GM21390 (cell line): ENCODE measurements at regions not wholly inside any gene's neighbourhood (a gene's known extent, or its start where the extent isn't known, plus 50 kb on each side); places are given as distances from the start of the nearest gene placed in this dataset.
"Not testable (repeated sequence)": the region's sequence is repeated elsewhere in the genome, so short reads cannot be mapped to it uniquely, and the experiment has no call there.

Source experiments
- ATAC-seq: cut with Tn5 transposase; IDR thresholded peaks from one replicate; pipeline ENCODE4 v1.9.1; 2021; ENCODE audit not compliant: unreplicated experiment

DNA sequence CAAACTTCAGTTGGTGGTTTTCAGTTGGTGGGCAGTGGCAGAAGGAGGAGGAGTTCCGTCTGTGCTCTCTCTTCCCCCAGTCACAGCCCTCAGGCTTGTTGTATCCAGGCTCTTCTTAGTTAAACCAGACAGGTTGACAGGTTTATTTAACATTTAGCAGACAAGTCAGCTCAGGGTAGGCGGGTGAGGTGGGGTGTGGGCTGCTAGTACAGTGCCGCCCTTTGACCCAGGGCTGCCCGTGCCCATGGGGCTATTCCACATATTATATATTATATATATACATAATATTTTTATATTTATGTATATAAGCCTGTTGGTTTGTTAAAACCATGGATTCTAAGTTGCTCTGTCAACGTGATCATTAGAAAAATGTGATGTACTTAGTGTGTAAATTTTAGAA is 1740.6 kb upstream of the DEFB115 start:
- not testable (repeated sequence) for ATAC-seq

- not testable (repeated sequence) for ATAC-seq
Observed at GRCh38 chr20:29519610-29520241, 1737.7 kb upstream of the DEFB115 start.

DNA sequence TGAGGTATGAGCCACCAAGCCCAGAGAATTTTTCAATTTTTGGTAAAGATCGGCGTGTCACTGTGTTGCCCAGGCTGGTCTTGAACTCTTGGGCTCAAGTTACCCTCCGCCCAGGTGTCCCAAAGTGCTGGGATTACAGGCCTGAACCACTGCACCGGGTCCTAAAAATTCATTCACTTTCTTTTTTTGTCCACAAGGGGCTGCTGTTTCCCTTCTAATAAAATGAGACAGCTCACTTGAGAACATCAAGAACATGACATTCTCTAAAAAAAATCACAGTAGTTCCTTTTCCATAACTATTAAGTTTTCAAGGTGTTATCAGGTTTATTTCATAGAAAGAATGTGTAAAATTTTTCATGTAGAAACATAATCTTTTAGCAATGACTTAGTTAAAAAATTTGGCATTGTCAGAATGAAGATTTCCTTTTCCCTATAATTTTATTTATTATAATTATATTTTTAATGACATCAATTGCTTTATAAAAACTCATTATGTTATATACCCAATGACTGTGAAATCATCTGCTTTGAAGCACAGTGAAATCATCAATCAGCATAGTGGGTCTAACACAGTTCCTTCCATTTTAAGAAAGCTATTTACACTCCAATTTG is 1723.8 kb upstream of the DEFB115 start:
- ATAC-seq, result not testable (repeated sequence)

DNA sequence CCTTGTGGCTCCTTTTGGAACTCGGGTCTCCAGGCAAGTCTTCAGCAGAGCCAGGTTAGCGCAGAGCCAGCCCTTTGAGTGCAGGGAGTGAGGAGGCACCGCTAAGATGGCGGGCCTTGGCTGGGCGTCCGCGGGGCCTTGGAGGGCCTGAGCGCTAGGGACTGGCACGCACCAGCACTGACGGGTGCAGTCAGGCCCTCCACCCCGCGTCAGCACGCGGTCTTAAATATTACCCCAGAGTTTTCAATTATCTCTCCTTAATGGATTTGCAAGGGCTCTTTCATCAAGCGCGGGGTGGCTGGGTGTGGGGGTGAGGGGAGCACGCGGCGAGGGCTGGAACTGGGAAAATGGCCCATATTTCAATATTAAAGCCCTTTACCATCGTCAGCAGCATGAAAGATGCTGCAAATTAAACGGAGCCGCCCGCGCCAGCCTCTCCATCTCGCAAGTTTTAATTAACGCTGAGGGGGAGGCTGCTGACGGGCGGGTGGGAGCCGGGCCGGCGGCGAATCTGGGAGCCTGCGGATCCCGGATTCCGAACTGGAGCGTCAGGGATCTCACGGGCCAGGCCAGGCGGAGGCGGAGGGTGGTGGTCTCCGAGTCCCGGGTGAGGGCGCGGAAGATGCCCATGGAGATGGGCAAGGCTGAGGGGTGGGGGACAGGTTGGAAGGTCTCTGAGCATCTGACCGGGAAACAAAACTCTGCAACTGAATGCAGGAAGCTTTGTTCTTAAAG is 1690.4 kb upstream of the DEFB115 start:
- not testable (repeated sequence) for ATAC-seq

DNA sequence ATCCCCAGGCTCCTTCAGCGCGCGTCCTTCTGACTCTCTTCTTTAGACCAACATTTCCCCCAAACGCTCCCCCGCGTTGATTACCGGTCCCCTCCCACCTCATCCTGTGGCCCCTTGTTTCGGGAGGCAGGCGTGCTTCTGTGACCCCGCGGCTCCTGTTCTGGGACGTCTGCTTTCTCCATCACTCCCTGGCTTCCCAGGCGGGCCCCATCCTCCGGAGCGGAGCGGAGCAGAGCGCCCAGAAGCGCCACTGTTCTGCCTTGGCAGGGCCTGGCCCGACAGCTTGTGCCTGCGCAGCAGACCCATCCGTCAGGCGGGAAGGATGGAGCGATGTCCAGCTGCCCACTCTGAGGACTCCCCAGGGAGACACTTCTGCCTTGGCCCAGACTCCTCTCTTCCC is 1689.8 kb upstream of the DEFB115 start:
- not testable (repeated sequence) for ATAC-seq

DNA sequence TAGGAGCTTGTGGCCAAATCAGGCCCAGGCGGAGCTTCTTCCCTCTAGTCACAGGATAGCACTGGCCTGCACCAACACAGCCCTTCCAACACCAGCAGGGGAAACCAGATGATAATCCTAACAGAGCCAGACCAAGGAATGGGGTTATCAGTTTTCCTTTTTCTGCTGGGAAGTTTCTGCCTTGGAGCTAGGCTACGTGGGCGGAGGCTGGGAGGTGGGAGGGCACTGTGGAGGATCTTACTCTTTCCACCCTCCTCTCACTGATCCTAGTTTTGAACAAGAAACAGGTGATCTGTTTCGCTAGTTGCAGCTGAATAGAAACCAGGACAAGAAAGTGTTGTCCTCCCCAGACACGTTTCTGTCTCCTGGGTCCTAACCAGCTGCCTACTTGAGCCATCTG is 1687.3 kb upstream of the DEFB115 start:
- not testable (repeated sequence) for ATAC-seq

- ATAC-seq, result not testable (repeated sequence)
Observed at GRCh38 chr20:29589530-29589929, 1667.9 kb upstream of the DEFB115 start.

DNA sequence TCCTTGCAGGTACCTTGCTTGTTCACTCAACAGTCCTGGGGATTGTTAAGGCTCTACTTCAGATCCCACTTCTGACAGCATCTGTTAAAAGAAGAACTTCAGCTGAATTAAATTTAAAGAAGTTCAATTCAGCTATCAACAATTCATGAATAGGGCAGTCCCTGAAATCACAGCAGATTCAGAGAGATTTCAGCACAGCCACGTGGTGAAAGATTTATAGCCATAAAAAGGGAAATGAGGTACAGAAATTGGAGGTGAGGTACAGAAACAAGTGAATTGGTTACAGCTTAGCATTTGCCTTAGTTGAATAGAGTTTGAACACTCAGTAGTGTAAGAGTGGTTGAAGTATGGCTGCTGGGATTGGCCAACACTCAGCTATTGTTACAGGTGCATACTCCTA is 1653.3 kb upstream of the DEFB115 start:
- ATAC-seq, result not testable (repeated sequence)

GRCh38 chr20:29606171-29606570 is 1651.3 kb upstream of the DEFB115 start:
- ATAC-seq, result not testable (repeated sequence)

DNA sequence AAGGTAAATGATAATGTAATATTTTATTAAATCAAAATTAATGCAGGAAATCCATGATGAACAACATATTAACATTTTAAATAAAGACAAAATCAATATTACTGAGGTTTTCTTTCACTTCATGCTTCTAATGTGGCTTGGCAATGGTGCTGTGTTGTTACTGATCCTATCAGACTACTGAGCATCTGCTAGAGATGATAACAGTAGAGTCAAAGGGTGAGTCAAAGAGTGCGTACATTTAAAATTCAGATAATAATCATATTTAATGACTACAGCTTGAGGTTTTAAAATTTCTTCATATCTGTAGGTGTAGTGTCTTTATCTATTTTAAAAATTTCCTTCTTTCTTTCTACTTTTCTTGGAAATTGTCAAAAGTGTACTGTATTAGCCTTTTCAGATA is 1628.1 kb upstream of the DEFB115 start:
- not testable (repeated sequence) for ATAC-seq
